GM19324 (cell line): ENCODE measurements at regions not wholly inside any gene's neighbourhood (a gene's known extent, or its start where the extent isn't known, plus 50 kb on each side); places are given as distances from the start of the nearest gene placed in this dataset.
"Not testable (repeated sequence)": the region's sequence is repeated elsewhere in the genome, so short reads cannot be mapped to it uniquely, and the experiment has no call there.

Source experiments
- ATAC-seq: cut with Tn5 transposase; IDR thresholded peaks from one replicate; pipeline ENCODE4 v1.9.1; 2021; ENCODE audit warnings: mild to moderate bottlenecking, moderate library complexity; ENCODE audit not compliant: unreplicated experiment, low FRiP score

DNA sequence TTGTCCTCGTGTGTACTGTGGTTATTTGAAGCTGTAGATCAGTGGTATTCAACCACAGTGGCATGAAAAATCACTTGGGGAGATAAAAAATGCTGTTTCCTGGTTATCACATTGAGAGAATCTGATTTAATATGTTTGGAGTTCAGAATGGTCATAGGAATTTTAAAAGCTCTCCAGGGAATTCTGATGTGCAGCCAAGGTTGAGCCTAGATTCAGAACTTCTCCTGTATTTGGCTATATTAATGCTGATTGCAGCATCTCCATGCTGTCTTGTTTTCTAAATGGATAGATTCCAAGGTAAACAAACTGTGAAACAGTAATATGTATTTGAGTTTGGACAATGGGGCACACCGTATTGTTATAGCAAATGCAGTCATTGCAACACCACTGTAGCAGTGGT, 982.2 kb upstream of the FBXO33 start:
- no peak for ATAC-seq

- ATAC-seq: no peak
These were observed 980.9 kb upstream of the FBXO33 start for GRCh38 chr14:40413136-40413535.

- no peak for ATAC-seq
These were observed 978.5 kb upstream of the FBXO33 start for GRCh38 chr14:40410708-40411107.

- ATAC-seq: no peak
These were observed 970.7 kb upstream of the FBXO33 start for GRCh38 chr14:40402957-40403356.

DNA sequence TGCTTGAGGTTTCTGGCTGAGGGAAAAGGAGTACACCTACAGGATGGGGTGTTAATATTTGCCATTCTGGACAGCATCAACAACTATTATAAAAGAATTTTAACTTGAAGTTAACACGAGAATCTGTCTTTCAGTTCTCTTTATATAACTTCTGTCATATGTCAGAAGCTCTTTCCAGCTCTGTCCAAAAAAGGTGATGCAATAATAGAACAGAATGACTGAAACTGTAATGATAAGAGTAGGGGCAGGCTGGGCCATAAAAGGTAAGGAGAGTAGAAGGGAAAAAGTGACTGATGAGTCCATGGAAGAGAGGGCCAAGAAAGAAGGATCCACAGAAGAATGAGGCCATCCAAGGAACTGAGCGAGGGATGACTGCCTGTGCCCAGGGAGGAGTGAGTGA, 966.7 kb upstream of the FBXO33 start:
- no peak for ATAC-seq

GRCh38 chr14:40394634-40395340, 962.6 kb upstream of the FBXO33 start:
- ATAC-seq: no peak

DNA sequence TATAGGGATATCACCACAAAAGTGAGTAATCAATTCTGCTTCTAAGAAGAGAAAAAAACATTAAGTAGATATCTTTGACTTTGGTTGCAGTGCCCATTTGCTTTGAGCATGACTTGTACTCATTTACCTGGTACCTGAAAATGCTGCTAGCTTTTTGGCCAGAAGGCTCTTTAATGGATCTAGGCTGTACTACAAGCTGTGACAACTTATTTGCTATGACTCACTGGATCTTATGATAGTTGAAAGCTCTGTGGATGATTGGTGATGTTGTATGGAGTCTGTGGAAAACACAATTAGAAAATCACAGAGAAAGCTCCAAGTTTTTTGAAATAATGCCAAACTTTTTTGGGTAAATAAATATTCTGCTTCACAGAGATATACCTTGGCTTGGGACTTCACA, 960.9 kb upstream of the FBXO33 start:
- ATAC-seq: no peak

GRCh38 chr14:40386433-40386832, 954.2 kb upstream of the FBXO33 start:
- ATAC-seq: no peak

DNA sequence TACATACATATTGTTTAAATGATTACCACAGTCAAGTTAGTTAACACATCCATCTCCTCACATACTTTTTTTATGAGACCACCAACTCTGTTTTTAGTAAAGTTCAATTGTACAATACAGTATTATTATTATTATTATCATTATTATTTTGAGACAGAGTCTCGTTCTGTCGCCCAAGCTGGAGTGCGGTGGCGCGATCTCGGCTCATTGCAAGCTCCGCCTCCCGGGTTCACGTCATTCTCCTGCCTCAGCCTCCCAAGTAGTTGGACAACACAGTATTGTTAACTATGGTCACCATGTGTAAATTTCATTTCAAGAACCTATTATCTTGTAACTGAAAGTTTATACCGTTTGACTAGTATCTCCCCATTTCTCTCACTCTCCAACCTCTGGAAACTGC, 942.0 kb upstream of the FBXO33 start:
- ATAC-seq: no peak

GRCh38 chr14:40371011-40371410, 938.8 kb upstream of the FBXO33 start:
- ATAC-seq: no peak

DNA sequence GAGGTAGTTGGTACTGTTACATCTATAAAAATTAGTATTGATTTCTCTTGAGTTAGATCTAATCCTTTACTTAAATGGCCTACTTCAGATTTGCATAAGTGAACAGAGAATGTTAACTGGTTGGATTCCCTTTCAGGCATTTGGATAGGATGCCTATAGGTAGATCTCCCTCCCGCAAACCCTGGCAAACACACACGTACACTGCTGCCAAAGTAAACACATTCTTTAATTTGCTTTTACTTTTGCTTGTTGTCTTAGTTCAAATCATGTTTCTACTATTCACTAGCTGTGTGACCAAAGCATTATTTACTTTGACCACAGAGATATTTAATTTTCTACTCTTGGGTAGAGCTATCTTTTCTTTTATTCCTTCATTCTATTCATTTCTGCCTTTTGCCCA, 936.1 kb upstream of the FBXO33 start:
- ATAC-seq: no peak

- ATAC-seq: no peak
These were observed 935.5 kb upstream of the FBXO33 start for GRCh38 chr14:40367717-40368116.

GRCh38 chr14:40365305-40365704, 933.1 kb upstream of the FBXO33 start:
- no peak for ATAC-seq

- no peak for ATAC-seq
These were observed 930.6 kb upstream of the FBXO33 start for GRCh38 chr14:40362856-40363255.

DNA sequence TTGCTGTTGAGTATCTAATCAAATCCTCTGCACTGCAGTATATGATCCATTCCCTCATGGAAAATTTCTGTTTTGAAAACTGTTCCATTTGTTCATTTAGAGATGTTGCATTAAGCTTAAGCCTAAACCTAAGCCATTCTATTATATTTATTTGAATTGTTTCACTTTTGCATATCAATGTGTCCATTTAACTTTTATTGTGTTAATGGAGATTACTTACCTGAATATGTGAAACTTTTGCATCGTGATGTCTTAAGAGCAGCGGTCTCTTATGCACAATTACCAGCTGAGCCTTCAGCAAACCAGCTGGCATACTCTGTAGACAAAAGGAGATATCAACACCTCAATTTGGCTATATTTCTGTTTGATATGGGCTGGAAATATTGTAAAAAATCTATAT, 922.5 kb upstream of the FBXO33 start:
- ATAC-seq: no peak

DNA sequence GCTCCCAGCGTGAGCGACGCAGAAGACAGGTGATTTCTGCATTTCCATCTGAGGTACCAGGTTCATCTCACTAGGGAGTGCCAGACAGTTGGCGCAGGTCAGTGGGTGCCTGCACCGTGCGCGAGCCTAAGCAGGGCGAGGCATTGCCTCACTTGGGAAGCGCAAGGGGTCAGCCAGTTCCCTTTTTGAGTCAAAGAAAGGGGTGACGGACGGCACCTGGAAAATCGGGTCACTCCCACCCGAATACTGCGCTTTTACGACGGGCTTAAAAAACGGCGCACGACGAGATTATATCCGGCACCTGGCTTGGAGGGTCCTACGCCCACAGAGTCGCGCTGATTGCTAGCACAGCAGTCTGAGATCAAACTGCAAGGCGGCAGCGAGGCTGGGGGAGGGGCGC, 915.9 kb upstream of the FBXO33 start:
- ATAC-seq: not testable (repeated sequence)

GRCh38 chr14:40347675-40348074, 915.4 kb upstream of the FBXO33 start:
- ATAC-seq: no peak

GRCh38 chr14:40346275-40346674, 914.0 kb upstream of the FBXO33 start:
- ATAC-seq: no peak

- no peak for ATAC-seq
These were observed 913.1 kb upstream of the FBXO33 start for GRCh38 chr14:40345334-40345733.

GRCh38 chr14:40340708-40341107, 908.5 kb upstream of the FBXO33 start:
- no peak for ATAC-seq

DNA sequence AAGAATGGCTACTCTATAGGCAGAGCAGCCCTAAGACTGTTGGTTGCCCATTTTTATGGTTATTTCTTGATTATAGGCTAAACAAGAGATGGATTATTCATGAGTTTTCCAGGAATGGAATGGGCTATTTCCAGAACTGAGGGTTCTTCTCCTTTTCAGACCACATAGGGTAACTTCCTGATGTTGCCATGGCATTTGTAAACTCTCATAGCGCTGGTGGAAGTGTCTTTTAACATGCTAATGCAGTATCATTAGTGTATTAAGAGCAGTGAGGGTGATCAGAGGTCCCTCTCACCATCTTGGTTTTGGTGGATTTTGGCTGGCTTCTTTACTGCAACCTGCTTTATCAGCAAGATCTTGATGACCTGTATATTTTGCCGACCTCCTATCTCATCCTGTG, 904.6 kb upstream of the FBXO33 start:
- no peak for ATAC-seq

DNA sequence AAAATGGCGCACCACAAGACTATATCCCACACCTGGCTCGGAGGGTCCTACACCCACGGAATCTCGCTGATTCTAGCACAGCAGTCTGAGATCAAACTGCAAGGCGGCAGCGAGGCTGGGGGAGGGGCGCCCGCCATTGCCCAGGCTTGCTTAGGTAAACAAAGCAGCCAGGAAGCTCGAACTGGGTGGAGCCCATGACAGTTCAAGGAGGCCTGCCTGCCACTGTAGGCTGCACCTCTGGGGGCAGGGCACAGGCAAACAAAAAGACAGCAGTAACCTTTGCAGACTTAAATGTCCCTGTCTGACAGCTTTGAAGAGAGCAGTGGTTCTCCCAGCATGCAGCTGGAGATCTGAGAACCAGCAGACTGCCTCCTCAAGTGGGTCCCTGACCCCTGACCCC, 894.3 kb upstream of the FBXO33 start:
- not testable (repeated sequence) for ATAC-seq

DNA sequence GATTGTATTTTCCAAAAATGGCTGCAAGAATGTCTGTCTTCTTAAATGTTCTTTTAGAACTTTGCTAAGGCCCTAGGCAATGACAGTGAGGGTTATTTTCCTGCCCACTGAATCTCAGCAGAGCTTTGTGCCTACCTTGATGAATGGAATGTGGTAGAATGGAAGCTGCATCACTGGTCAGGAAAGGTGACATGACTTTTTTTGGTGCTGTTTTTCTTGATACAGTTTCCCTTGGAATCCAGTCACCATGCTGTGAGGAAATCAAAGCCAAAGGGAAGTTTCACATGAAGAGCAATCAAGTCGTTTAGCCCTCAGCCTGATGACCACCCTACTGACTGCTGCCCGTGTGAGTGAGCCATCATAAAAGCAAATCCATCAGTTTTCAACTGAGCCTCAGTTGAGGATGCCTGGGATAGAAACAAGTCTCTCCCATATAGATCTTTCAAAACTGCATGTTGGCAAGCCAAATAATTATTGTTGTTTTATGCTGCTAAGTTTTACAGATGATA, 886.0 kb upstream of the FBXO33 start:
- no peak for ATAC-seq
